ENCODE measurements at regions not wholly inside any gene's neighbourhood (a gene's known extent, or its start where the extent isn't known, plus 50 kb on each side); places are given as distances from the start of the nearest gene placed in this dataset.

GRCh38 chr2:12657560-12657959, 59.2 kb upstream of the TRIB2 start:
- DNase-seq = no peak

GRCh38 chr2:12658310-12658945, 58.3 kb upstream of the TRIB2 start:
- DNase-seq = no peak

- DNase-seq = no peak
These were observed 55.2 kb upstream of the TRIB2 start for GRCh38 chr2:12661489-12661888.

- DNase-seq = no peak
These were observed 53.3 kb upstream of the TRIB2 start for GRCh38 chr2:12663306-12664037.

- no peak for DNase-seq
These were observed 51.4 kb upstream of the TRIB2 start for GRCh38 chr2:12665334-12665733.

- DNase-seq = no peak
These were observed 50.3 kb upstream of the TRIB2 start for GRCh38 chr2:12666445-12666844.
